ENCODE measurements at regions not wholly inside any gene's neighbourhood (a gene's known extent, or its start where the extent isn't known, plus 50 kb on each side); places are given as distances from the start of the nearest gene placed in this dataset.

GRCh38 chr3:148269816-148270215 lies 427.9 kb upstream of the AGTR1 start:
- TF ChIP-seq CTCF (IDR thresholded peaks at IDR 0.05; ENCODE audit: insufficient read depth, low read length) (no peak), POLR2AphosphoS5 (IDR thresholded peaks at IDR 0.05; ENCODE audit: low read depth) (no peak), REST (IDR thresholded peaks at IDR 0.05; ENCODE audit: insufficient replicate concordance, low read depth) (no peak)

All from HL-60 (cell line).